GM18498 (cell line): ENCODE measurements at regions not wholly inside any gene's neighbourhood (a gene's known extent, or its start where the extent isn't known, plus 50 kb on each side); places are given as distances from the start of the nearest gene placed in this dataset.

ENCODE experiments used
- ATAC-seq: cut with Tn5 transposase; IDR thresholded peaks from one replicate; pipeline ENCODE4 v1.9.1; 2021; ENCODE audit warnings: mild to moderate bottlenecking, moderate library complexity; ENCODE audit not compliant: unreplicated experiment

GRCh38 chr2:155218292-155218924, 519.9 kb downstream of the KCNJ3 start:
- ATAC-seq: peak; percentile 47

GRCh38 chr2:155215037-155215707, 516.7 kb downstream of the KCNJ3 start:
- no peak for ATAC-seq

- ATAC-seq: no peak
Measured at GRCh38 chr2:155209696-155210450, 511.4 kb downstream of the KCNJ3 start.

- peak; percentile 60 for ATAC-seq
Measured at GRCh38 chr2:155203178-155203577, 504.7 kb downstream of the KCNJ3 start.

- no peak for ATAC-seq
Measured at GRCh38 chr2:155200753-155201152, 502.3 kb downstream of the KCNJ3 start.

- peak; percentile 68 for ATAC-seq
Measured at GRCh38 chr2:155190342-155190741, 491.8 kb downstream of the KCNJ3 start.

- ATAC-seq: no peak
Measured at GRCh38 chr2:155178921-155179320, 480.4 kb downstream of the KCNJ3 start.

GRCh38 chr2:155176345-155176744, 477.9 kb downstream of the KCNJ3 start:
- ATAC-seq: no peak

- no peak for ATAC-seq
Measured at GRCh38 chr2:155169317-155169716, 470.8 kb downstream of the KCNJ3 start.

- no peak for ATAC-seq
Measured at GRCh38 chr2:155162494-155162893, 464.0 kb downstream of the KCNJ3 start.

GRCh38 chr2:155161314-155161713, 462.8 kb downstream of the KCNJ3 start:
- ATAC-seq: no peak

GRCh38 chr2:155157711-155158110, 459.2 kb downstream of the KCNJ3 start:
- ATAC-seq: no peak

GRCh38 chr2:155157065-155157464, 458.6 kb downstream of the KCNJ3 start:
- ATAC-seq: no peak

- peak; percentile 57 for ATAC-seq
Measured at GRCh38 chr2:155151945-155152344, 453.4 kb downstream of the KCNJ3 start.

GRCh38 chr2:155151472-155151871, 453.0 kb downstream of the KCNJ3 start:
- ATAC-seq: no peak

GRCh38 chr2:155145758-155146229, 447.3 kb downstream of the KCNJ3 start:
- ATAC-seq: peak; percentile 96

GRCh38 chr2:155141418-155141817, 442.9 kb downstream of the KCNJ3 start:
- peak; percentile 26 for ATAC-seq

GRCh38 chr2:155125585-155126230, 427.2 kb downstream of the KCNJ3 start:
- ATAC-seq: no peak

GRCh38 chr2:155115846-155116245, 417.4 kb downstream of the KCNJ3 start:
- ATAC-seq: no peak

GRCh38 chr2:155111070-155111469, 412.6 kb downstream of the KCNJ3 start:
- ATAC-seq: no peak

GRCh38 chr2:155109527-155109926, 411.0 kb downstream of the KCNJ3 start:
- no peak for ATAC-seq
